ENCODE measurements at regions not wholly inside any gene's neighbourhood (a gene's known extent, or its start where the extent isn't known, plus 50 kb on each side); places are given as distances from the start of the nearest gene placed in this dataset.
A peak's percentile ranks its signal among the peaks of the same experiment; 100 is the strongest.

- DNase-seq (ENCODE audit: insufficient read length, low spot score) (no peak), FAIRE-seq (no peak)
These were observed 318.7 kb downstream of the DHX35 start for GRCh38 chr20:39280875-39281274.

- FAIRE-seq (no peak), DNase-seq (ENCODE audit: insufficient read length, low spot score) (no peak)
These were observed 316.2 kb downstream of the DHX35 start for GRCh38 chr20:39278230-39278788.

- FAIRE-seq (no peak), DNase-seq (ENCODE audit: insufficient read length, low spot score) (no peak)
These were observed 315.0 kb downstream of the DHX35 start for GRCh38 chr20:39277185-39277584.

- no peak for FAIRE-seq
- no peak for DNase-seq (ENCODE audit: insufficient read length, low spot score)
These were observed 308.9 kb downstream of the DHX35 start for GRCh38 chr20:39270837-39271604.

GRCh38 chr20:39269493-39270217, 307.5 kb downstream of the DHX35 start:
- FAIRE-seq = no peak
- no peak for DNase-seq (ENCODE audit: insufficient read length, low spot score)

- peak; percentile 63 for FAIRE-seq
These were observed 306.9 kb downstream of the DHX35 start for GRCh38 chr20:39268981-39269461.

GRCh38 chr20:39268491-39268951, 306.4 kb downstream of the DHX35 start:
- FAIRE-seq (no peak), DNase-seq (ENCODE audit: insufficient read length, low spot score) (no peak)

More at GRCh38 chr20:39268981-39269461, 306.9 kb downstream of the DHX35 start:
- DNase-seq (ENCODE audit: insufficient read length, low spot score) = peak; percentile 48

GRCh38 chr20:39266989-39267388, 304.8 kb downstream of the DHX35 start:
- DNase-seq (ENCODE audit: insufficient read length, low spot score) (no peak), FAIRE-seq (no peak)

- DNase-seq (ENCODE audit: insufficient read length, low spot score) (peak; percentile 78), FAIRE-seq (no peak)
These were observed 302.5 kb downstream of the DHX35 start for GRCh38 chr20:39264506-39265172.

GRCh38 chr20:39263076-39263475, 300.9 kb downstream of the DHX35 start:
- no peak for DNase-seq (ENCODE audit: insufficient read length, low spot score)
- FAIRE-seq = no peak

- DNase-seq (ENCODE audit: insufficient read length, low spot score) = no peak
- FAIRE-seq = no peak
These were observed 297.7 kb downstream of the DHX35 start for GRCh38 chr20:39259808-39260207.

GRCh38 chr20:39259010-39259803, 297.1 kb downstream of the DHX35 start:
- FAIRE-seq = peak; percentile 26
- DNase-seq (ENCODE audit: insufficient read length, low spot score) = no peak

- no peak for FAIRE-seq
- DNase-seq (ENCODE audit: insufficient read length, low spot score) = no peak
These were observed 296.1 kb downstream of the DHX35 start for GRCh38 chr20:39258253-39258652.

GRCh38 chr20:39253051-39253755, 291.1 kb downstream of the DHX35 start:
- DNase-seq (ENCODE audit: insufficient read length, low spot score) (no peak), FAIRE-seq (peak; percentile 51)

GRCh38 chr20:39252035-39252434, 289.9 kb downstream of the DHX35 start:
- no peak for DNase-seq (ENCODE audit: insufficient read length, low spot score)

GRCh38 chr20:39249798-39250197, 287.7 kb downstream of the DHX35 start:
- DNase-seq (ENCODE audit: insufficient read length, low spot score) = no peak
- FAIRE-seq = no peak

More at GRCh38 chr20:39252035-39252434, 289.9 kb downstream of the DHX35 start:
- no peak for FAIRE-seq

GRCh38 chr20:39248862-39249485, 286.8 kb downstream of the DHX35 start:
- no peak for DNase-seq (ENCODE audit: insufficient read length, low spot score)
- no peak for FAIRE-seq

- FAIRE-seq (no peak), DNase-seq (ENCODE audit: insufficient read length, low spot score) (no peak)
These were observed 286.2 kb downstream of the DHX35 start for GRCh38 chr20:39248171-39248861.
